ENCODE measurements at regions not wholly inside any gene's neighbourhood (a gene's known extent, or its start where the extent isn't known, plus 50 kb on each side); places are given as distances from the start of the nearest gene placed in this dataset.

GRCh38 chr3:8366219-8366810 is 135.3 kb upstream of the LMCD1 start:
- Histone ChIP-seq H3K4me2 (ENCODE audit: low read length) (no peak overlapping the region), H3K9me3 (replicated peaks; ENCODE audit: low read length) (no peaks in the 10 kb centered on the region), H3K9ac (ENCODE audit: low read depth, low read length) (no peak overlapping the region), H3K4me1 (ENCODE audit: control insufficient read depth, insufficient read depth, low read length) (peaks cover 10% of the 10 kb centered on the region), H3K36me3 (ENCODE audit: insufficient read depth, low read length) (no peaks in the 10 kb centered on the region), H3K4me3 (ENCODE audit: low read length) (no peak overlapping the region), H3K27me3 (ENCODE audit: control insufficient read depth, insufficient read depth, low read length) (peaks cover 2% of the 10 kb centered on the region)

DNA sequence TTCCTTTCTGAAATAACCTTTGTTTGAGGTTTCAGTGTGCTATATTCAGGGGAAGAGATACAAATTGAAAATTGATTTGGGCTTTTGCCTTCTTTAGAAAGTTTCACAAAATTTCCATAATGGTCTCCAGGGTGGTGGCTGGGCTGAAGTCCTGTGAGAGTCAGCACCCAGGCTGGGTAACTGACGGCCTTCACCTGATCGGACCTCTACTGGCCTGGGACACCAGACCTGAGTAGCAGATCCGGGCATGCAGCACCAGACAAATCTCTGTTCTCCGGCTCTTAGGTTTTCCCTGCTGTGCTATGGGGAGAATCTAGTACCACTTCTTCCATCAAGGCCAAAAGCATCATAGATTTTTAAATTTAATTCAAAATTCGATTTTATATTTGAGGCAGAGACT is 133.0 kb upstream of the LMCD1 start:
- Histone ChIP-seq H3K4me3 (ENCODE audit: low read length) (no peak overlapping the region), H3K9me3 (replicated peaks; ENCODE audit: low read length) (no peaks in the 10 kb centered on the region), H3K9ac (ENCODE audit: low read depth, low read length) (no peak overlapping the region), H3K4me1 (ENCODE audit: control insufficient read depth, insufficient read depth, low read length) (peaks cover 16% of the 10 kb centered on the region), H3K4me2 (ENCODE audit: low read length) (no peak overlapping the region), H3K36me3 (ENCODE audit: insufficient read depth, low read length) (no peaks in the 10 kb centered on the region), H3K27me3 (ENCODE audit: control insufficient read depth, insufficient read depth, low read length) (no peaks in the 10 kb centered on the region)

- Histone ChIP-seq H3K27me3 (ENCODE audit: control insufficient read depth, insufficient read depth, low read length) (no peaks in the 10 kb centered on the region), H3K4me2 (ENCODE audit: low read length) (no peak overlapping the region), H3K4me1 (ENCODE audit: control insufficient read depth, insufficient read depth, low read length) (peaks cover 16% of the 10 kb centered on the region), H3K4me3 (ENCODE audit: low read length) (no peak overlapping the region), H3K9ac (ENCODE audit: low read depth, low read length) (no peak overlapping the region), H3K36me3 (ENCODE audit: insufficient read depth, low read length) (no peaks in the 10 kb centered on the region), H3K9me3 (replicated peaks; ENCODE audit: low read length) (no peaks in the 10 kb centered on the region)
Measured at GRCh38 chr3:8369638-8370037, 132.0 kb upstream of the LMCD1 start.

DNA sequence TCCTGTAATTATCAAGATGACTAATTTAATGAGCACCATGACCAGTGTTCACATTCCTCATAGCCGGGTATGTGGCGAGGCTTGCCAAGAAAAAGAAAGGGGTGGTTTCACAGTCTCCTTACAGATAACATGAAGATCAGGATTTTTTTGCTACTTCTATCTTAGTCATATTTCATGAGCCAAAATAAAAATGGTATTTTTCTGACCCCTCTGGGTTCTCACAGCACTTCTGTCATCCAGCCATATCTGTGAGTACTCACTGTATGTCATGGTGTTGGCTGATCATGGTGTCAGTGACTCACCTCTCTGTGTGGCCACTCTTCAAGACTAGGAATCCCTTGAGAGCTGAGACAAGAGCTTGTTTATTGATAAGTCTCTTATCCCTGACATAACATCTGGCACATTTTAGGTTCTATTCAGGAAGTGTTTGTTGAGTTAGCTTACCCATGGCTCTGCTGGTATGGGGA is 130.5 kb upstream of the LMCD1 start:
- no peak overlapping the region for H3K4me3 ChIP-seq (ENCODE audit: low read length)
- H3K36me3 ChIP-seq (ENCODE audit: insufficient read depth, low read length): no peaks in the 10 kb centered on the region
- H3K9me3 ChIP-seq (replicated peaks; ENCODE audit: low read length): no peaks in the 10 kb centered on the region
- H3K4me1 ChIP-seq (ENCODE audit: control insufficient read depth, insufficient read depth, low read length): peaks cover 16% of the 10 kb centered on the region
- no peak overlapping the region for H3K9ac ChIP-seq (ENCODE audit: low read depth, low read length)
- no peaks in the 10 kb centered on the region for H3K27me3 ChIP-seq (ENCODE audit: control insufficient read depth, insufficient read depth, low read length)
- H3K4me2 ChIP-seq (ENCODE audit: low read length): no peak overlapping the region

DNA sequence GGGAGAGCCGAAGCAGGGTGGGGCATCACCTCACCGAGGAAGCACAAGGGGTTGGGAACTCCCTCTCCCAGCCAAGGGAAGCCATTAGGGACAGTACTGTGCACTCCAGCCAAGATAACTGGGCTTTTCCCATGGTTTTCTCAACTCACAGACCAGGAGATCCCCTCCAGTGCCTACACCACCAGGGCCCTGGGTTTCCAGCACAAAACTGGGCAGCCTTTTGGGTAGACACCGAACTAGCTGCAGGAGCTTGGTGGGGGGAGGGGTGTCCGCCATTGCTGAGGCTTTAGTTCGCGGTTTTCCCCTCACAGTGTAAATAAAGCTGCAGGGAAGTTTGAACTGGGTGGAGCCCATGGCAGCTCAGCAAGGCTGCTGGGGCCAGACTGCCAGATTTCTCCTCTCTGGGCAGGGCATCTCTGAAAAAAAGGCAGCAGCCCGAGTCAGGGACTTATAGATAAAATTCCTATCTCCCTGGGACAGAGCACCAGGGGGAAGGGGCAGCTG is 129.6 kb upstream of the LMCD1 start:
- H3K27me3 ChIP-seq (ENCODE audit: control insufficient read depth, insufficient read depth, low read length): no peaks in the 10 kb centered on the region
- no peak overlapping the region for H3K4me3 ChIP-seq (ENCODE audit: low read length)
- H3K36me3 ChIP-seq (ENCODE audit: insufficient read depth, low read length): no peaks in the 10 kb centered on the region
- H3K4me1 ChIP-seq (ENCODE audit: control insufficient read depth, insufficient read depth, low read length): peaks cover 16% of the 10 kb centered on the region
- no peak overlapping the region for H3K9ac ChIP-seq (ENCODE audit: low read depth, low read length)
- H3K9me3 ChIP-seq (replicated peaks; ENCODE audit: low read length): no peaks in the 10 kb centered on the region
- no peak overlapping the region for H3K4me2 ChIP-seq (ENCODE audit: low read length)

GRCh38 chr3:8380904-8381704 is 120.5 kb upstream of the LMCD1 start:
- H3K4me3 ChIP-seq (ENCODE audit: low read length): no peak overlapping the region
- H3K9me3 ChIP-seq (replicated peaks; ENCODE audit: low read length): no peaks in the 10 kb centered on the region
- no peaks in the 10 kb centered on the region for H3K36me3 ChIP-seq (ENCODE audit: insufficient read depth, low read length)
- H3K4me2 ChIP-seq (ENCODE audit: low read length): no peak overlapping the region
- no peak overlapping the region for H3K9ac ChIP-seq (ENCODE audit: low read depth, low read length)
- H3K4me1 ChIP-seq (ENCODE audit: control insufficient read depth, insufficient read depth, low read length): no peaks in the 10 kb centered on the region
- peaks cover 17% of the 10 kb centered on the region for H3K27me3 ChIP-seq (ENCODE audit: control insufficient read depth, insufficient read depth, low read length)

- no peak overlapping the region for H3K9ac ChIP-seq (ENCODE audit: low read depth, low read length)
- H3K27me3 ChIP-seq (ENCODE audit: control insufficient read depth, insufficient read depth, low read length): peaks cover 17% of the 10 kb centered on the region
Measured at GRCh38 chr3:8385848-8386620, 115.6 kb upstream of the LMCD1 start.

DNA sequence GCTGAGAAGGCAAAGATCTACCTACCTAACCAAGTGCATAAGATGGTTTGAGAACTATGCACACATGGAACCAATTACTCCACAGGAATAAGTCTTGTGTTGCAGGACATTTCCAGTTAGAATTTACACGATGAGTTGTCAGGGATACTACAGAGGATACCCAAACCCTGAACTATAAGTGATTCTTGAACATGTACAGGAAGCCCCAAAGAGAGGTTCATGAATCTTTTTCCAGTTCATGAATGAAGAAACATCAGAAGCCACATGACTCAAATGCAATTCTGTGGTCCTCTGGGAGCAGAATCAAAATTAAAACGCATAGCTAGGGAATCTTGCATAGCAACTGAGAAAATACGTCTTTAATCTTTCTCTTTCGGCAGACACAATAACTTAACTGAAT is 114.1 kb upstream of the LMCD1 start:
- H3K4me3 ChIP-seq (ENCODE audit: low read length): no peak overlapping the region

More at GRCh38 chr3:8385848-8386620, 115.6 kb upstream of the LMCD1 start:
- no peaks in the 10 kb centered on the region for H3K36me3 ChIP-seq (ENCODE audit: insufficient read depth, low read length)
- no peak overlapping the region for H3K4me2 ChIP-seq (ENCODE audit: low read length)
- no peaks in the 10 kb centered on the region for H3K9me3 ChIP-seq (replicated peaks; ENCODE audit: low read length)
- no peak overlapping the region for H3K4me3 ChIP-seq (ENCODE audit: low read length)
- no peaks in the 10 kb centered on the region for H3K4me1 ChIP-seq (ENCODE audit: control insufficient read depth, insufficient read depth, low read length)

GRCh38 chr3:8399686-8400085 is 101.9 kb upstream of the LMCD1 start:
- Histone ChIP-seq H3K4me1 (ENCODE audit: control insufficient read depth, insufficient read depth, low read length) (no peaks in the 10 kb centered on the region), H3K9ac (ENCODE audit: low read depth, low read length) (no peak overlapping the region), H3K36me3 (ENCODE audit: insufficient read depth, low read length) (no peaks in the 10 kb centered on the region), H3K27me3 (ENCODE audit: control insufficient read depth, insufficient read depth, low read length) (peaks cover 14% of the 10 kb centered on the region), H3K9me3 (replicated peaks; ENCODE audit: low read length) (no peaks in the 10 kb centered on the region), H3K4me2 (ENCODE audit: low read length) (no peak overlapping the region), H3K4me3 (ENCODE audit: low read length) (no peak overlapping the region)

More for the DNA sequence above, 114.1 kb upstream of the LMCD1 start:
- Histone ChIP-seq H3K9ac (ENCODE audit: low read depth, low read length) (no peak overlapping the region), H3K27me3 (ENCODE audit: control insufficient read depth, insufficient read depth, low read length) (peaks cover 9% of the 10 kb centered on the region), H3K36me3 (ENCODE audit: insufficient read depth, low read length) (no peaks in the 10 kb centered on the region), H3K9me3 (replicated peaks; ENCODE audit: low read length) (no peaks in the 10 kb centered on the region), H3K4me1 (ENCODE audit: control insufficient read depth, insufficient read depth, low read length) (no peaks in the 10 kb centered on the region), H3K4me2 (ENCODE audit: low read length) (no peak overlapping the region)

- Histone ChIP-seq H3K36me3 (ENCODE audit: insufficient read depth, low read length) (no peaks in the 10 kb centered on the region), H3K9me3 (replicated peaks; ENCODE audit: low read length) (no peaks in the 10 kb centered on the region), H3K4me1 (ENCODE audit: control insufficient read depth, insufficient read depth, low read length) (no peaks in the 10 kb centered on the region)
Measured at GRCh38 chr3:8400911-8401310, 100.7 kb upstream of the LMCD1 start.

DNA sequence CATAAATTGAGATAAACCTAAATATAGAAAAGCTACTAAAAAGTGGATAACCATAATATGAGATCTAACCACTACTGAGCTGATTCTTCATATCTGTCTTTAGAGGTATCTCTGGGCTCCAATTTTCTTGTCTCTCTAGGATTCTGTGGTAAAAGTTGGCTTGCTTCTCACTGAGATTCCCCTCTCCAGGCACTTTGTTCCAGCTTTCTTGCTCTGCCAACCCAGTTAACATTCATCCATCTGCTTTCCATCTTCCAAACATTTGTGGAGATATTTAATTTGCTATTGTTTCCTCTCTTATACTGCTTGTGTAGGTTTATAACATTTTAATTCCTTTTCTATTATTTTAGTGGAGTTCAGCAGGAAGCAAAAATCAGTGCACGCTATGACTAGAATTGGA is 97.6 kb upstream of the LMCD1 start:
- H3K4me1 ChIP-seq (ENCODE audit: control insufficient read depth, insufficient read depth, low read length): no peaks in the 10 kb centered on the region

More at GRCh38 chr3:8400911-8401310, 100.7 kb upstream of the LMCD1 start:
- H3K4me3 ChIP-seq (ENCODE audit: low read length): no peak overlapping the region
- H3K9ac ChIP-seq (ENCODE audit: low read depth, low read length): no peak overlapping the region
- H3K4me2 ChIP-seq (ENCODE audit: low read length): no peak overlapping the region
- peaks cover 14% of the 10 kb centered on the region for H3K27me3 ChIP-seq (ENCODE audit: control insufficient read depth, insufficient read depth, low read length)

More for the DNA sequence above, 97.6 kb upstream of the LMCD1 start:
- H3K36me3 ChIP-seq (ENCODE audit: insufficient read depth, low read length): no peaks in the 10 kb centered on the region
- peaks cover 4% of the 10 kb centered on the region for H3K9me3 ChIP-seq (replicated peaks; ENCODE audit: low read length)
- H3K9ac ChIP-seq (ENCODE audit: low read depth, low read length): no peak overlapping the region
- peaks cover 14% of the 10 kb centered on the region for H3K27me3 ChIP-seq (ENCODE audit: control insufficient read depth, insufficient read depth, low read length)
- no peak overlapping the region for H3K4me3 ChIP-seq (ENCODE audit: low read length)
- no peak overlapping the region for H3K4me2 ChIP-seq (ENCODE audit: low read length)
